CD4-positive, alpha-beta T cell treated with Interleukin-1 beta for 1 hour (primary cell): ENCODE measurements at regions not wholly inside any gene's neighbourhood (a gene's known extent, or its start where the extent isn't known, plus 50 kb on each side); places are given as distances from the start of the nearest gene placed in this dataset.

ENCODE experiments used
- DNase-seq, 2 donors: peaks; one replicate each; pipeline ENCODE4 v3.0.0-alpha.2; 2020 to 2022

DNA sequence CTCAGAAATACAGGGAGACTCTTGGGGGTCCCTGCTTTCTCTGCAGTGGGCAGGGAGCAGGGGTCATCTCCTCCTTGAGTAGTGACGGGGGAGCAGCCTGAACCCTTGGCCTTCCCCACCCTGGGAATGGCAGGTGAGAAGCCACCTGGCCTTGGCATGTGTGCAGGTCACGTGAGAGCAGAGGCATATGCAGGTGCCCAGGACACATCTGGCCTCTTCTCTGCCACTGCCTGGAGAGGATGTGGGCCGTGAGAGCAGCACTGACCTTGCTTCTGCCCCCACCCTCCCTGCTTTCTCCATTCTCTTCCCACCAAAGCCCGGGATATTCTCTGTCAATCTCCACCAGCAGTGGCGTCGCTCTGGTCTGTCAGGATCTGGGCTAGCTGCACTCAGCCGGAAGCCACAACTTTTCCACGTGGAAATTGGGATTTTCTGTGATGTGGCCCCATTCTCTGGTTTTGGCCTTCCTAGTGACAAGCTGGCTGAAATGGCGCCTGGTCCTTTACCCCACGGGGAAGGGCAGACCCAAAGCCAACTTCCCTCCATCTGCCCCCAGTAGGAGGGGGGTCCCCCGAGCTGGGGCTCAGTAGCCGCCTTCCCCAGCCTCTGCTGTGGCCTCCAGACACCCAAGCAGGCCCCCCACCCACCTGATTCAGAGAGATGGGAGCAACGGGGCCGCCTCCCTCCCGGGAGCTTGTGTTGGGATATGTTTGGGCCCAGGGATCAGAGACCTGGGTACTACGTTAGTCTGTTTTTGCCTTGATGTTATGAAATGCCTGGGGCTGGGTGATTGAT is 70.4 kb upstream of the FCN1 start:
- no peak for DNase-seq

DNA sequence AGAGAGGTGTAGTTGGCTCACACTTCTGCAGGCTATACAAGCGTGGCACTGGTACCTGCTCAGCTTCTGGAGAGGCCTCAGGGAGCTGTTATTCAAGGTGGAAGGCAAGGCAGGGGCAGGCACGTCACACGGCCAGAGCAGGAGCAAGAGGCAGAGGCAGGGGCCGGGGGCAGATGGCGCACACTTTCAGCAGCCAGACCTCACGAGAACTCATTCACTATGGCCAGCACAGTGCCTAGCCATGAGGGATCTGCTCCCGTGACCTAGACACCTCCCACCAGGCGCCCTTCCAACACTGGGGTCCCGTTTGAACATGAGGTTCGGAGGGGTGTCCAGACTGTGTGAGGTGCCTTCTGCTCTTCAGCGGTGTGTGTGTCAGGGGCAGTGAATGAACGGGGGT is 71.0 kb upstream of the FCN1 start:
- DNase-seq, result no peak

GRCh38 chr9:134989206-134990065 is 71.7 kb upstream of the FCN1 start:
- no peak for DNase-seq

DNA sequence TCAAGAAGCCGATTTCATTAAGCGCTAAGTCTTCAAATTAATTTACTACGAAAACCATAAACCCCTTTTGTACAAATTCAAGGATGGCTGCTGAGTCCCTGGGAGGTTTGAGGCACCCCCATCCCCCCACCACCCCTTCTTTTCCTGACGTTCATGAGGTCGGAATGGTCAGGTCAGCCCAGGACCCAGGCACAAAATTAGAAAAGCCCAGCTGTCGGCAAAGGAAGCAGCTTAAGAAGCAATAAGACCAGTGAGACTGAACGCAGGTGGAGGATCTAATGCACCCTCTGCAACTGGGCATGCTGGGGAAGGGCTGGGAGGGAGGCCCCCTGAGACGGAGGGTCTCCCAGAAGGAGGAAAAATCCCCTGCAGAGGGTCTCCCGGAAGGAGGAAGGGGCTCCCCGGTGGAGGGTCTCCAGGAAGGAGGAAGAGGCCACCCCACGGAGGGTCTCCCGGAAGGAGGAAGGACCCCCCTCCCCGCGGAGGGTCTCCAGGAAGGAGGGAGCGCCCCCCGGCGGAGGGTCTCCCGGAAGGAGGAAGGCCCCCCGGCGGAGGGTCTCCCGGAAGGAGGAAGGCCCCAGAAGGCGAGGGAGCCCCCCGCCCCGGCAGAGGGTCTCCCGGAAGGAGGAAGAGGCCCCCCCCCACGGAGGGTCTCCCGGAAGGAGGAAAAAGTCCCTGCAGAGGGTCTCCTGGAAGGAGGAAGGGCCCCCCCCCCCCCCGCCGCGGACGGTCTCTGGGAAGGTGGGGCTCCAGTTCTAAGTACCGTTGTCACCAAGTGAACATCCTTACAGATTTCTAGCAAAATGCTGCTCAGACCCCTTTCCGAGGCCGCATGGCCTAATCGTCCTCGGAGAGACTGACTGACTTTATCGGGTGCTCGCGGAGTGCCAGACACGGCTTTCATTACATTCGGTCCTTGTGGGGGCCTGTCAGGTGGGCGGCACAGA is 74.4 kb upstream of the FCN1 start:
- DNase-seq, result no peak

DNA sequence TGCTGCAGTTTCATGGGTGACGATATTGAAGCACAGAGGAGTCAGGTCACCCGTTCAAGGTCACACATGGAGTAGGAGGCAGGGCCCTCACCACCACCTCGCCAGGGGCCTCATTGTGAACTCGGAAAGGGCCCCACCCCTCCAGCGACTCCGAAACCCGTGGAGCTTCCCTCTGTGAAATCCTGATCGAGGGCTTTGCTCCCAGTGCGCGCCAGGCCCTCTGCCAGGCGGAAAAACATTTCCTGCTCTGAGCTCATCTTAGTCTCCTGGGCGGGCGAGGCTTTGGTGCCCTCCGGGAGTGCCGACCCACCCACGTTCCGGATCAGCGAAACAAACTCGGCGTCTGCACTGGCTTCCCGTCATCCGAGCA is 75.0 kb upstream of the FCN1 start:
- no peak for DNase-seq

- DNase-seq, result no peak
These were observed 75.7 kb upstream of the FCN1 start for GRCh38 chr9:134993416-134993815.

GRCh38 chr9:134993996-134994720 is 76.4 kb upstream of the FCN1 start:
- DNase-seq, result no peak

GRCh38 chr9:134994926-134995791 is 77.4 kb upstream of the FCN1 start:
- DNase-seq, result no peak

GRCh38 chr9:134995792-134996120 is 78.0 kb upstream of the FCN1 start:
- DNase-seq, result no peak

- no peak for DNase-seq
These were observed 79.1 kb upstream of the FCN1 start for GRCh38 chr9:134996591-134997530.

DNA sequence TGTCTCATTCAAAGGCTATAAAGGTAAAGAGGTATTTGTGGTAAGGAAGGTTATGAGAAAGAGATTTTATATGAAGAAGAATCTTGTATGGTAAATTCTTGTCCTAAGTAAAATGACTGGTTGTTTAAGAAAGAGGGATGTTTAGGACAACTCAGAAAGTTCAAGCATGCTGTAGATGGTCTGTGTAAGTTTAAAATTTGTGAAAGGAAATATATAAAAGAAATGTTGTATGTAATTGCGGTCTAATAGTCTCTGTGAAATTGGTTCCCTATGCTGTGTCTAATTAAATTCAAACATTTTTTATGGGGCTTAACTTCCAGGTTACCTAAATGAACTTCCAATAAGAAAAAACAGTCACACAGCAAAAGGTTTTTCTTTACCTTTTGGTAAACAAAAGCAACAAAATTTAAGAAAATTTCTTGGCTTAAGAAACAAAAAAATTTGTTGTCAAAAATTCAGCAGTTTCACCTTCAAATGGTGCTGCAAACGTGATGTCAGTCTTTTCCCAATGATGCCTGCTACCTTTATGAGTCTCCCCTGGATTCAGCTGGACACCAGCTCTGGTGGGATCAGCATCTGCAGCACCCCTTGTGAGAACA is 83.0 kb upstream of the FCN1 start:
- no peak for DNase-seq

GRCh38 chr9:135001526-135001925 is 83.8 kb upstream of the FCN1 start:
- no peak for DNase-seq

GRCh38 chr9:135002336-135002735 is 84.6 kb upstream of the FCN1 start:
- no peak for DNase-seq

- no peak for DNase-seq
These were observed 84.7 kb upstream of the OLFM1 start for GRCh38 chr9:135002802-135003201.

DNA sequence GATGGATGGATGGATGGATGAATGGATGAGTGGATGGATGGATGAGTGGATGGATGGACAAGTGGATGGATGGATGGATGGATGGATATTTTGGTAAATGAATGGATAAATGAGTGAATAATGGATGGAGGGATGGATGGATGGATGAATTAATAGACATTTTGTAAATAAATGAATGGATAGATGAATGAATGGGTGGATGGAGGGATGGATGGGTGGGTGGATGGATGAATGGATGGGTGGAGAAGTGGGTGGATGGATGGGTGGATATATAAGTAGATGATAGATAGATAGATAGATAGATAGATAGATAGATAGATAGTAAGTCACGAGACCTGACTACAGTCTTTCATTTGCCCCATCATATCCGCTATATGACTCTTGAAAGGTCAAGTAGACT is 82.7 kb upstream of the OLFM1 start:
- DNase-seq, result no peak

DNA sequence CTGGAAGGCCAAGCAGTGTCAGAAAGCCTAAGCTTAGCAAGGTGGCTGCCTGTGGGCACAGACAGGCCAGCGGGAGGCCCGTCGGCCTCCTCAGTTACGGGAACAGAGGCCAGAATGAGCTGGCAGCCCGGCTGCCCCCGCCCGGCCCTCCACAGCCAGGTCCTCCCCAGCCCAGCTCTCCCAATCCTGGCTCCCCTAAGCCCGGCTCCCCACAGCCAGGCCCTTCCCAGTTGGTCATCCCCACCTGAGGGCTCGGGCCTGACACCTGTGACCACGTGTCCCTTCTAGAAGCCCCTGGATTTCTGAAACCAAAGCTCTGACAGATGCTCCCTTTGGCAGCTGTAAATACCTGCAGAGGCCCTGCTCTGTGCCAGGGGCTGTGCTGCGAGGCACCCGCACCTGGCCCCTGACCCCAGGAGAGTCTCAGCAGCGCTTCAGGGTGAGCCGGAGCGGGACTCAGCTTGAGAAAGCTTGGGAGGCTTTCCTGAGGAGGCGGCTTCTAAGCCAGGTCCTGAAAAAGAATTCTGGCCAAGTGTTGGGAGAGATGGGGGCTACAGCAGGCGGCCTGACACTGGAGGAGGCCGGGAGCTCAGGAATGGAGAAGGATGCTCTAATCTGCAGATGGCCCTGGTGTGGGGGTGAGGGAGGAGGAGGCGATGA is 80.4 kb upstream of the OLFM1 start:
- no peak for DNase-seq

GRCh38 chr9:135007601-135008000 is 79.9 kb upstream of the OLFM1 start:
- no peak for DNase-seq

DNA sequence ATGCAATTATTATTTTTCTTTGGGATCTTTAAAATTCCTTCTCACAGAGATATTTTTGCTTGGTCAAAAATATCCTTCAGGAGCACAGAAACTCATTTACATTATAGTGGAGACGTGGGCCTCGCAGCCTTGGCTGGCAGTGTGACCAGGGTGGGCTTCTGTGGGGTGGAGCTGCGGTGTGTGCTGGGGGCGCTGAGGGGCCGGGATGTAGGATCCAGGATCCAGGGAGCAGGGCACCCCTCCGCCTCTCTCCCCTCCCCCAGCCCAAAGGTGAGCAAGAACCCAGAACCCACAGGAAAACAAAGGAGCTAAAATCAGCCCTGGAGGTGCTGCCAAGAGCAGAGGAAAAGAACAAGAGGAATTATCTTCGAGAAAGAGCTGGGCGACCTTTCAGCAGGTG is 79.1 kb upstream of the OLFM1 start:
- DNase-seq, result no peak

GRCh38 chr9:135009051-135009560 is 78.4 kb upstream of the OLFM1 start:
- no peak for DNase-seq
